Omental fat pad (tissue), 3 donors: ENCODE measurements at regions not wholly inside any gene's neighbourhood (a gene's known extent, or its start where the extent isn't known, plus 50 kb on each side); places are given as distances from the start of the nearest gene placed in this dataset.

Experiments used
- ATAC-seq: fragments of 150-250 bp; one replicate; pipeline ENCODE4 v1.9.1; 2016; ENCODE audit warnings: mild to moderate bottlenecking, moderate library complexity; ENCODE audit not compliant: low FRiP score
- DNase-seq: peaks from one replicate; pipeline ENCODE4 v3.0.0-alpha.2; 2019; ENCODE audit warnings: low spot score
- TF ChIP-seq, protein P1 (sequence below), 3 donors: fragments of 450-650 bp; IDR thresholded peaks; one replicate each; pipeline ENCODE4 v1.5.1; 2016 to 2017; ENCODE audit warnings: antibody characterized with exemption in 3 of 3, mild to moderate bottlenecking in 3 of 3, moderate library complexity in 2 of 3

DNA sequence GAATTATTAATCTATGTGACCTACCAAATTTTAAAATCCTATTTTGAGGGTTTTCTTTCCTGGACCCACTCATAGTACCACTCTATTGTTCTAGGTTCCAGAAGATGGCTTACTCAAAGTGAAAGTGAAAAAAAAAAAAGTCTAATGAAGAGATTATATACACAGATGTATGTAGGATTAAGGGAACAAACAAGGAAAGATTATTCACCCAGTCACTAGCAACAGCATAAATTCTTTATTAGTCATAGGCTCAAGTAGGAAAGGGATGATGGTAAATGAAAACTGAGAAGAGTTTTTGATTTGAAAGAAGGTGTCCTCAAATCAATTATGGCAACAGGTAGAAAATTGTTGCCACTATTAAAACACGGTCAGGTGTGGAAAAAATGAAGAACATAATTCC lies 923.7 kb downstream of the TBC1D32 start:
- no peak for DNase-seq
- TF ChIP-seq, protein P1, sequence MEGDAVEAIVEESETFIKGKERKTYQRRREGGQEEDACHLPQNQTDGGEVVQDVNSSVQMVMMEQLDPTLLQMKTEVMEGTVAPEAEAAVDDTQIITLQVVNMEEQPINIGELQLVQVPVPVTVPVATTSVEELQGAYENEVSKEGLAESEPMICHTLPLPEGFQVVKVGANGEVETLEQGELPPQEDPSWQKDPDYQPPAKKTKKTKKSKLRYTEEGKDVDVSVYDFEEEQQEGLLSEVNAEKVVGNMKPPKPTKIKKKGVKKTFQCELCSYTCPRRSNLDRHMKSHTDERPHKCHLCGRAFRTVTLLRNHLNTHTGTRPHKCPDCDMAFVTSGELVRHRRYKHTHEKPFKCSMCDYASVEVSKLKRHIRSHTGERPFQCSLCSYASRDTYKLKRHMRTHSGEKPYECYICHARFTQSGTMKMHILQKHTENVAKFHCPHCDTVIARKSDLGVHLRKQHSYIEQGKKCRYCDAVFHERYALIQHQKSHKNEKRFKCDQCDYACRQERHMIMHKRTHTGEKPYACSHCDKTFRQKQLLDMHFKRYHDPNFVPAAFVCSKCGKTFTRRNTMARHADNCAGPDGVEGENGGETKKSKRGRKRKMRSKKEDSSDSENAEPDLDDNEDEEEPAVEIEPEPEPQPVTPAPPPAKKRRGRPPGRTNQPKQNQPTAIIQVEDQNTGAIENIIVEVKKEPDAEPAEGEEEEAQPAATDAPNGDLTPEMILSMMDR (IDR thresholded peaks at IDR 0.05) = no peak
- ATAC-seq = no peak

DNA sequence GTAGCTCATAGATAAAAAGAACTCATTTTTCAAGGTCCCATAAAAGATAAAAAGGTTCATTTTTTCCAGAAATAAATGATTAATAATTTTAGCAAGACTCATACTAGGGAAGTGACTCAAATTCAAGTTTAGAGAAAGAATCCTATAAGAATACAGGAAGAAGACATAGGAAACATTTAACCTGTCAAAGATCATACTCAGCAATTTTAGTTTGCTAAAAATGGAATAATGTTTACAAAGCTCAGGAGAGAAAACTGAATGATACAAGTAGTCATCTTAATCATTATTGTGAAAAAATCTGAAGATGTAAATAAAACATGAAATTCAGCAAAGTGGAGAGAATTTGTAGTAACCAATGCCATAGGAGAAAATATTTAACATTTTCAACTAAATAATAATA lies 926.6 kb downstream of the TBC1D32 start:
- TF ChIP-seq, protein P1 (IDR thresholded peaks at IDR 0.05) = no peak
- DNase-seq (no peak), ATAC-seq (no peak)

- TF ChIP-seq, protein P1 (IDR thresholded peaks at IDR 0.05) = no peak
- DNase-seq (no peak), ATAC-seq (no peak)
Observed at GRCh38 chr6:120405947-120406346, 928.3 kb downstream of the TBC1D32 start.

GRCh38 chr6:120395784-120396183 lies 938.5 kb downstream of the TBC1D32 start:
- TF ChIP-seq, protein P1 (IDR thresholded peaks at IDR 0.05) = no peak
- ATAC-seq = no peak

DNA sequence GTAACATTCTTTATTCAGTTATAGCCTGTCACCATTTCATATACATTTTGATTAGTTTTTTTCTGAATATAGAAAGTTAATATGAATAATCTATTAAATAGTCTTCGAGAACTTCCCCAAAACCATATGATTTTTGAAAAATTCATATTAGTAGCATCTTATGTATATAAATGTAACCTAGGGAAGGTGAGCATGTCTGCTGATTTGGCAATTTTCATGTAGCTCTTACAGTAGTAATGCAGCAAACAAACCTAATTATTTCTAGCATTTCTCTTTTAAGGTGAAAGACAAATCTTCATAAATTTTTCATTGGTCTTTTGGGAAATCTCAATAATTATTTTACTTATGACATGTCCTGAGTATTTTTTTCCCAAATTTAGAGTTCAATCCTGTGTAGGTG lies 939.0 kb downstream of the TBC1D32 start:
- no peak for ATAC-seq
- DNase-seq = no peak
- TF ChIP-seq, protein P1 (IDR thresholded peaks at IDR 0.05) = no peak

More at GRCh38 chr6:120395784-120396183, 938.5 kb downstream of the TBC1D32 start:
- DNase-seq = no peak

- TF ChIP-seq, protein P1 (IDR thresholded peaks at IDR 0.05) = no peak
- ATAC-seq (no peak), DNase-seq (no peak)
Observed at GRCh38 chr6:120392941-120393340, 941.3 kb downstream of the TBC1D32 start.

DNA sequence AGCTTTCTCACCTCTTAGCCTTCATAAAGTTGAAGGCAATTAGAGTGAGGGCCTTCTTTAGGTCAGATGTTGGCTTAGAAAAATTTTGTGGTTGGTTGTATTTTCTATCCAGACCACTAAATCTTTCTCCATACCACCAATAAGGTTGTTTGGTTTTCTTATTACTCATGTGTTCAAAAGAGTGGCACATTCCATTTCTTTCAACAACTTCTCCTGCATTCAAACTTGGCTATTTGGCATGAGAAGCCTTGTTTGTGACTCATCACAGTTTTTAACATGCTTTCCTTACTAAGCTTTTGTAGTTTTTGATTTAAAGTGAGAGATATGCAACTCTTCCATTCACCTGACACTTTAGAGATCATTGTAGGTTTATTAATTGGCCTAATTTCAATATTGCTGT lies 949.6 kb downstream of the TBC1D32 start:
- no peak for ATAC-seq
- TF ChIP-seq, protein P1 (IDR thresholded peaks at IDR 0.05) = no peak
- DNase-seq = no peak
